ENCODE measurements at regions not wholly inside any gene's neighbourhood (a gene's known extent, or its start where the extent isn't known, plus 50 kb on each side); places are given as distances from the start of the nearest gene placed in this dataset.

DNA sequence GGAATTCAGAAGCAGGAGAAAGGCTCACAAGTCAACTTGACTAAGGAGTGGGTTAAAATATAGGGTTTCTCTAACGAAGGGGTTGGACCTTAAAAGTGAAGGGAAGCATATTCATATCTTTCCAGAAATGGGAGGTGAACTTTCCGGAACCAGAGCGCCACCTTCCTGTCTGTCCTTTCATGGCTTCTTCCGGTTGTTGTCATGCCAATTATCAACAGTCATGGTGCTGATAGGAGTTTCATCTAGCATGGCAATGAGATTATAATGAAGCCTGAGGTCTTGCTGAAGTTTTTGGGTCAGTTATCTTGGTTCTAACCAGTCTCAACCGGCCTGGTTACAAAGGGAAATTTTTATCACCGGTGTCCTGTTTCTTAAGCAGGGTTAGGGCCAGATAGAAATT is 162.9 kb upstream of the NBEA start:
- 78 to 84% methylated on average over 6 of the region's 6 CpGs for WGBS, 2 experiments

DNA sequence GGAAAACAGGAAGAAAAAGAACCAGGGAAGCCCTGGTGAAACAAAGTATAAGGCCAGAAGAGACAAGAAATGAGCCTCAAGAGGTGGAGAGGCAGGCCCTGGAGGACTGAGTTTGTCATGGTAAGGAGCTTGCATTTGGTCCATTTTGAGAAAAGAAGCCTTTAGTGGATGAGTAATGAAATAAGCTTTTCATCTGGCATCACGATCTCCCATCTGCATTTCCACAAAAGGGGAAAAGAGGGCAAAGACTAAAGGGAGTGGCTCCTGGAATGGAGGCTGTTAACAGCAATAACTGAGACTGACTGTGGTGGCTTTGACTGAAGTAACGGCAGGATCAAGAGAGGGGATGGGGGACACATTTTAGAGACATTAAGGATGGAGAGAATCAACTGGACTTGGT is 148.8 kb upstream of the NBEA start:
- Histone ChIP-seq H3K27ac (ENCODE audit: insufficient read depth, low read depth, low read length, poor library complexity, severe bottlenecking) (no peak overlapping the region), H3K4me1 (ENCODE audit: control insufficient read depth, insufficient read depth, low read length) (no peaks in the 10 kb centered on the region), H3K9me3 (ENCODE audit: control insufficient read depth, low read length) (no peaks in the 10 kb centered on the region), H3K27me3 (ENCODE audit: control insufficient read depth, insufficient read depth, low read length, poor library complexity, severe bottlenecking) (no peaks in the 10 kb centered on the region), H3K4me3 (ENCODE audit: insufficient read depth, low read depth, low read length) (no peak overlapping the region), H3K36me3 (ENCODE audit: control insufficient read depth, insufficient read depth, low read length) (no peaks in the 10 kb centered on the region)
- 91 to 95% methylated on average over 2 of the region's 2 CpGs for WGBS, 2 experiments

More for the DNA sequence above, 162.9 kb upstream of the NBEA start:
- Histone ChIP-seq H3K27ac (ENCODE audit: insufficient read depth, low read depth, low read length, poor library complexity, severe bottlenecking) (no peak overlapping the region), H3K36me3 (ENCODE audit: control insufficient read depth, insufficient read depth, low read length) (no peaks in the 10 kb centered on the region), H3K4me3 (ENCODE audit: insufficient read depth, low read depth, low read length) (no peak overlapping the region), H3K27me3 (ENCODE audit: control insufficient read depth, insufficient read depth, low read length, poor library complexity, severe bottlenecking) (no peaks in the 10 kb centered on the region), H3K9me3 (ENCODE audit: control insufficient read depth, low read length) (no peaks in the 10 kb centered on the region), H3K4me1 (ENCODE audit: control insufficient read depth, insufficient read depth, low read length) (no peaks in the 10 kb centered on the region)

DNA sequence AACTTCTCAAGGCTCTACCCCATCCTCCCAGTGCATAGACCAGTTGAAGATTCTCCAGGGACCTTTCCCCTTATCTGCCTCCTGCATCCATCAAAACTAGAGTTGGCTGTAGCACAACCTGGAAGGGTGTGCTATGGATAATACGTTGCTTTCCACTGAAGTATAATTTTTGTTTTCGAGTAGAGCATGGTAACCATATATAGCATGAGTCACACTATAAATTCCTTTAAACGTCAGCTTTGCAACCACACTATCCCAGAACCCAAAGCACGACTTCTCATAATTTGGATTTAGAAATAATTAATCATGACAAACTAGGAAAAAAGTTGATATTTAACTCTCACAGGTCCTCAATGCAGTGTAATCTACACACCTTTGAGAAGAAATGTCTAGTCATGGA is 138.3 kb upstream of the NBEA start:
- Histone ChIP-seq H3K9me3 (ENCODE audit: control insufficient read depth, low read length) (no peaks in the 10 kb centered on the region), H3K4me1 (ENCODE audit: control insufficient read depth, insufficient read depth, low read length) (no peaks in the 10 kb centered on the region), H3K27ac (ENCODE audit: insufficient read depth, low read depth, low read length, poor library complexity, severe bottlenecking) (no peak overlapping the region), H3K4me3 (ENCODE audit: insufficient read depth, low read depth, low read length) (no peak overlapping the region), H3K27me3 (ENCODE audit: control insufficient read depth, insufficient read depth, low read length, poor library complexity, severe bottlenecking) (no peaks in the 10 kb centered on the region), H3K36me3 (ENCODE audit: control insufficient read depth, insufficient read depth, low read length) (no peaks in the 10 kb centered on the region)
- WGBS, 2 experiments: 100% methylated on average over 3 of the region's 4 CpGs; no CpG with 5 or more reads in 1 of the 2 experiments

DNA sequence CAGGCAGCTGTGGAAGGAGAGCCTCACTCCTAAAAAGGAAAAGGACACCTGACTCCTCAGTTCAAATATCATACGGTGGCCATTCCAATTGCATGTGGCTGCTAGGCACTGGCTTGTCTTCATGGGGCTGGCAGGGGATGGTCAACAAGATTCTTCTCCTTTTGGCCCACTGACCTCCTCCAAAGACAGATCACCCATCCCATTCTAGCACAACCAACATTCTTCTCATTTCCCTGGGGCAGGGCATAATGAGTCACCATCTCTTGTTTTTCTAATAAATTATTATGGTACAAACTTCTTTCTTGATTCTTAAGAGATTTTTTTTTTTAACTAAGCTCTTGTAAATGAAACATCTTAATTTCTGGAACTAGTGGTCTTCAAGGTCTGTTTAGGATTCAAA is 136.7 kb upstream of the NBEA start:
- no peaks in the 10 kb centered on the region for H3K9me3 ChIP-seq (ENCODE audit: control insufficient read depth, low read length)
- no peaks in the 10 kb centered on the region for H3K36me3 ChIP-seq (ENCODE audit: control insufficient read depth, insufficient read depth, low read length)
- no peak overlapping the region for H3K27ac ChIP-seq (ENCODE audit: insufficient read depth, low read depth, low read length, poor library complexity, severe bottlenecking)
- 94 to 95% methylated on average over 1 of the region's 1 CpG for WGBS, 2 experiments
- no peak overlapping the region for H3K4me3 ChIP-seq (ENCODE audit: insufficient read depth, low read depth, low read length)
- no peaks in the 10 kb centered on the region for H3K27me3 ChIP-seq (ENCODE audit: control insufficient read depth, insufficient read depth, low read length, poor library complexity, severe bottlenecking)
- no peaks in the 10 kb centered on the region for H3K4me1 ChIP-seq (ENCODE audit: control insufficient read depth, insufficient read depth, low read length)

DNA sequence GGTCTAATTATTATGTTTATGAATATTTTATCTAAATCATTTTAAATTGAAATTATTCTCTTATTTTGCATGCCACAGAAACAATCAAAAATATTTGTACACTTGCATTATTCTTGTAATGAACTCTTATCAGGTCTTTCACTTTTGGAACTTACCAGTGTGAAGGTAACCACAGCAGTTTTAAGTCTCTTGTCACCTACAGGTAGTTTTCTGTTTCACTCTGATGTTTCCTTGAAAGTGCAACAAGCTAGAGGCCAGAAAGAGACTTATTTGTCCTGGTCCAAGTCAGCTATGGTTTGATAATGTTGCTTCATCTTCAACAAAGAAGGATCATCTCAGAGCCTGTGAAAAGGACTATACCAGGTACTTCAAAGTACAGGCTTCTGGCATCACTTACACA is 133.4 kb upstream of the NBEA start:
- no peaks in the 10 kb centered on the region for H3K36me3 ChIP-seq (ENCODE audit: control insufficient read depth, insufficient read depth, low read length)
- no peak overlapping the region for H3K4me3 ChIP-seq (ENCODE audit: insufficient read depth, low read depth, low read length)
- no peak overlapping the region for H3K27ac ChIP-seq (ENCODE audit: insufficient read depth, low read depth, low read length, poor library complexity, severe bottlenecking)
- H3K4me1 ChIP-seq (ENCODE audit: control insufficient read depth, insufficient read depth, low read length): no peaks in the 10 kb centered on the region
- no peaks in the 10 kb centered on the region for H3K27me3 ChIP-seq (ENCODE audit: control insufficient read depth, insufficient read depth, low read length, poor library complexity, severe bottlenecking)
- H3K9me3 ChIP-seq (ENCODE audit: control insufficient read depth, low read length): no peaks in the 10 kb centered on the region

DNA sequence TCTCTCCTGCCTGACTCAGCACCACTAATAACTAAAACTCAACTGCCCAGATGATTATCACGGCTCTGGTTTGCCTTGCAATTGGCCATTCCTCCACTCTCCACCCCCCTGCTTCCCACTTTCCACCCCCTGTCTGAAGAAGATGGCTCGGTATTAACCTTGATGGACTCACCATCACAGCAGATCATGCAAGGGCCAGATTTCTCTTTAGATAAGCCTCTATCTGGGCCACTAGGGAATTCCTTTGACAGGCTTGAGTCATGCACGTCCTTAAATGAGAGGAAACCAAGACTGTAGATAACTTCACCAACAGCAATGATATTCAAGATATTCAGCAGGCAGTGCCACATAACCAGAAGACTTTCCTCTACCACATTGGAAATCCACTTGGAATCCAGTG is 131.1 kb upstream of the NBEA start:
- 90 to 91% methylated on average over 3 of the region's 3 CpGs for WGBS, 2 experiments
- peaks cover 3% of the 10 kb centered on the region for H3K4me1 ChIP-seq (ENCODE audit: control insufficient read depth, insufficient read depth, low read length)
- no peaks in the 10 kb centered on the region for H3K9me3 ChIP-seq (ENCODE audit: control insufficient read depth, low read length)
- no peak overlapping the region for H3K4me3 ChIP-seq (ENCODE audit: insufficient read depth, low read depth, low read length)
- no peaks in the 10 kb centered on the region for H3K36me3 ChIP-seq (ENCODE audit: control insufficient read depth, insufficient read depth, low read length)
- H3K27ac ChIP-seq (ENCODE audit: insufficient read depth, low read depth, low read length, poor library complexity, severe bottlenecking): no peak overlapping the region
- H3K27me3 ChIP-seq (ENCODE audit: control insufficient read depth, insufficient read depth, low read length, poor library complexity, severe bottlenecking): no peaks in the 10 kb centered on the region

DNA sequence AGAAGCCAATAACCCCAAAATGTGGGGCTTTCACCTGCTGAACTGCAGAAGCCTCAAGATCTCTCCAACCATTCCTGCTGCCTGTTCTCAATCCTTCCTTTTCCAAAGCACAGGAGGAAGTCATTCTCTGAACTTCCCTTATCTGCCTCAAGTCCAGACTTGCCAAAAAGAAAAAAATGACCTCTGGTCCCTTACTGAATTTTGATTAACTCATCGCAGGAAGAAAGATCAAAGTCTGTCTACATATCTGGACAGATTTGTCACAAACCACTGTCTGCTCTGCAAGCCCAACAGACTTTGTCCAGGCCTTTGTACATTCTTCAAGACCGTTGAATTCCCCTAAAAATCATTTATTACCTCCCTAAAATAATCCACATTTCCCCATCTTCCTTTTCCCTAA is 126.5 kb upstream of the NBEA start:
- Histone ChIP-seq H3K9me3 (ENCODE audit: control insufficient read depth, low read length) (no peaks in the 10 kb centered on the region), H3K4me3 (ENCODE audit: insufficient read depth, low read depth, low read length) (no peak overlapping the region), H3K36me3 (ENCODE audit: control insufficient read depth, insufficient read depth, low read length) (no peaks in the 10 kb centered on the region), H3K4me1 (ENCODE audit: control insufficient read depth, insufficient read depth, low read length) (peaks cover 14% of the 10 kb centered on the region), H3K27me3 (ENCODE audit: control insufficient read depth, insufficient read depth, low read length, poor library complexity, severe bottlenecking) (no peaks in the 10 kb centered on the region), H3K27ac (ENCODE audit: insufficient read depth, low read depth, low read length, poor library complexity, severe bottlenecking) (no peak overlapping the region)
- WGBS, 2 experiments: 85 to 96% methylated on average over 2 of the region's 2 CpGs

DNA sequence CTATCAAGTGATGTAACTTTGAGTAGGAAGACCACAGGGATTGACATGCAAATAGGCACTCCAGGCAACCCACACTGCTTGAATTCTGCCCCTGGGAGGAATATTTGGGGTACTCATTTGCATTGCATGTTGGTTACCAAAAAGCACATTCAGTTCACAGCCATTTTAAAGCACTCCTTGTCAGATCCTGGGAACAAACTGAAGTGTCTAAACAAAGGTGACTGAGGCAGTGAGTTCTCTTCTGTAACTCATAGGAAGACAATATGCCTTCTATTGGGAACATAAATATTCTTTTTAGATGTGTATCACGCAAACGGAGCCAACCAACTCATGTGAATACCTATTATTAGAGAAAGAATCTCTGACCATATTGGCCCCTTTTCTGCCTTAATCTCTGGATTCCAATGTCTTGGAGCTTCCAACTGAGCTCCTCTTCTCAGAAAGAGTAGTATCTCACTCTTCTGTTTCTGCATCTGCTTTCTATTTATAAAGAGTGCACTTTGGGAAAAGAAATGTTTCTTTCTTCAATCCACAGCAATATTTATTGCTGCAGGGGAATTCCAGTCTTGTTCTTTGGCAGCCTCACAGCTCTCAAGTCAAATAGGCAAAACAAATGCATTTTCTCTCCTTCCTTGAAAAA is 125.7 kb upstream of the NBEA start:
- no peaks in the 10 kb centered on the region for H3K36me3 ChIP-seq (ENCODE audit: control insufficient read depth, insufficient read depth, low read length)
- no peak overlapping the region for H3K27ac ChIP-seq (ENCODE audit: insufficient read depth, low read depth, low read length, poor library complexity, severe bottlenecking)
- H3K9me3 ChIP-seq (ENCODE audit: control insufficient read depth, low read length): no peaks in the 10 kb centered on the region
- H3K4me1 ChIP-seq (ENCODE audit: control insufficient read depth, insufficient read depth, low read length): peaks cover 14% of the 10 kb centered on the region
- no peak overlapping the region for H3K4me3 ChIP-seq (ENCODE audit: insufficient read depth, low read depth, low read length)
- no peaks in the 10 kb centered on the region for H3K27me3 ChIP-seq (ENCODE audit: control insufficient read depth, insufficient read depth, low read length, poor library complexity, severe bottlenecking)
- 8 to 39% methylated on average over 2 of the region's 2 CpGs for WGBS, 2 experiments

DNA sequence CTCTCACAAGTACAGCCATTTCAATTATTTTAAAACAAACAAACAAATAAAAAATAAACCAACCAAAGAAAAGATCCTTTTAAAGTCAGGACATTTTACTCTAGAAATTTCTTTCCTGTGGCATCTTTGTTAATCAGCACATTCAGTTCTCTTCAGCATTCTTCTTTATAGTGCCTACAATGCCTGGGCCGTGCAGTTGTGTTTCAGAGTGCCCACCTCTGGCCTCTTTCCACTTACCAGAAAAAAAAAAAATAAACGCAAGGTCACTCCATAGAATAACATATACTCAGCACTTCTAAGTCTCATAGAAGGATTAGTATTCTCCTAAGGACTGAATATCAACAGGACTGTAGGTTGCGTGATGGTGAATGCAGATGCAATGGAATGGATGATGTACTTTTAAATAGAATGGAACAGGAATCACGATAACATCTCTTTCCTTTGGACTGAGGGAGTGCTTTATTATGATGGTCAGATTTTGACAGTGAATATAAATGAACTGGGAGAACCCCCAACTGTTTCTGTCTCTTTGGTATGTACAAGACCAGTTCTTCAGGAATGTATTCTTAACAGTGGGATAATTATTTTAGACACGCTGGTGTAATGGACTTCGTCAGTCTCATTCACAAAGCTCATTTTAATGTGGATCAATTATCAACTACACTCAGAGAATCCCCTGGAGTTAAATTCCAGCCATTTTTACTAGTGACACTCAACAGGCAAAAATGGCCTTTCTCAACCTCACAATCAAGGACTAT is 125.0 kb upstream of the NBEA start:
- Histone ChIP-seq H3K4me1 (ENCODE audit: control insufficient read depth, insufficient read depth, low read length) (peaks cover 14% of the 10 kb centered on the region), H3K27ac (ENCODE audit: insufficient read depth, low read depth, low read length, poor library complexity, severe bottlenecking) (no peak overlapping the region), H3K36me3 (ENCODE audit: control insufficient read depth, insufficient read depth, low read length) (no peaks in the 10 kb centered on the region), H3K27me3 (ENCODE audit: control insufficient read depth, insufficient read depth, low read length, poor library complexity, severe bottlenecking) (no peaks in the 10 kb centered on the region), H3K4me3 (ENCODE audit: insufficient read depth, low read depth, low read length) (no peak overlapping the region), H3K9me3 (ENCODE audit: control insufficient read depth, low read length) (no peaks in the 10 kb centered on the region)
- 74 to 84% methylated on average over 6 of the region's 6 CpGs for WGBS, 2 experiments

DNA sequence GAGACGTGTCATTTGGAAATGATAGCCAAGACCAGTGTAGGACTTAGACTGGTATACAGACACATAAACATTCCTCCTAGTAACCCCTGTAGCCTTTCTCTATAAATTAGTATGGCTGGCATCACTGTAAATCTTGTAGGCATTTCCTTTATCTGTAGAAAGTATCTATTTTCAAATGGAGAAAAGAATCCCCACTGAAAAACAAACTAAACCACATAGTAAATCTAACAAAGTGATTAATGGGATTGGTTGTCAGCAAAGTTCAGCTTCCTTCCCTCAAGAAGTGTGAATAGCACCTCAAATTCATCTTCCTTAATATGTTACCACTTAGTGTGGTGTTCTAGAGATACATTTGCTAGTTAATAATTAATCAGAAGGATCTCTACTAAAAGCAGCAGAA is 119.4 kb upstream of the NBEA start:
- Histone ChIP-seq H3K4me1 (ENCODE audit: control insufficient read depth, insufficient read depth, low read length) (no peaks in the 10 kb centered on the region), H3K36me3 (ENCODE audit: control insufficient read depth, insufficient read depth, low read length) (no peaks in the 10 kb centered on the region), H3K27ac (ENCODE audit: insufficient read depth, low read depth, low read length, poor library complexity, severe bottlenecking) (no peak overlapping the region), H3K4me3 (ENCODE audit: insufficient read depth, low read depth, low read length) (no peak overlapping the region), H3K9me3 (ENCODE audit: control insufficient read depth, low read length) (no peaks in the 10 kb centered on the region), H3K27me3 (ENCODE audit: control insufficient read depth, insufficient read depth, low read length, poor library complexity, severe bottlenecking) (no peaks in the 10 kb centered on the region)
- 100% methylated on average over 1 of the region's 1 CpG for WGBS, 2 experiments

All from ectodermal cell (in vitro differentiated cells).